ENCODE measurements at regions not wholly inside any gene's neighbourhood (a gene's known extent, or its start where the extent isn't known, plus 50 kb on each side); places are given as distances from the start of the nearest gene placed in this dataset.
"Not testable (repeated sequence)": the region's sequence is repeated elsewhere in the genome, so short reads cannot be mapped to it uniquely, and the experiment has no call there.

GRCh38 chr5:115453391-115454095 lies 91.0 kb downstream of the FEM1C start:
- Mint-ChIP-seq H3K27ac (no peak overlapping the region), H3K27me3 (ENCODE audit: low read depth) (peaks cover 6% of the 10 kb centered on the region), H3K4me1 (ENCODE audit: low read depth) (no peaks in the 10 kb centered on the region)

DNA sequence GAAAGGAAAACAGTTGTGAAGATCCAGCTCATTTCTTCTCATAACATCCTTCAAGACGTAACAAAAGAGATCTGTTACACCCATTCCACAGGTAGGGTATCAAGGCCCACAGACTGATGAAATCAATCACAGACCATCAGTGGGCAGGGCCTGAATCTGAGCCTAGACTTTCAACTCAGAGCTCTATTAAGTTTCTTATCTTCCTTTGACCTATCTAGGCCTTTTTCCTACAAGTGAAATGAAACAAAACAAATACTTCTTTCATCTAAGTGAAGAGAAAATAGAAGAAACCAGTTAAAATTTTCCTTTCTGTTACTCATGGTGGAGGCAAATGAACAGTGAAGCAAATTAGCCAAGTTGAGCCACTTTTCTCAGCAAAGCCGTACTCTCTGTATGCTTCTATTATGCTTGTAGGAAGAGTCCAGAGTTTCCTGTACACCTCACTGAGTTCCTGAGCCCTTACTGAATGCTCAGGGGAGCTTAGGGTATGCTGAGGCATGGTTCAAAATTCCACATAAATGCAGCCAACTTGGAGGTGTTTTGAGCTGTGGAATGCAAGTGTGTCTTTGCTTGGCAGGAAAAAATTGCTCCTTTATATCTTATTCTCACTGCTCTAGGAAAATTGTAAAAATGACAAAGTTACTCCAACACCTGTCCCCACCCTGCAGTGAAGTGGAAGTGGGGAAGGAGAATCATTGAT lies 91.9 kb downstream of the FEM1C start:
- DNase-seq (ENCODE audit: low spot score) = no peak
- H3K4me3 Mint-ChIP-seq = no peak overlapping the region

More at GRCh38 chr5:115453391-115454095, 91.0 kb downstream of the FEM1C start:
- no peaks in the 10 kb centered on the region for H3K36me3 Mint-ChIP-seq (ENCODE audit: low read depth)
- no peak for DNase-seq (ENCODE audit: low spot score)
- no peak overlapping the region for H3K4me3 Mint-ChIP-seq
- no peaks in the 10 kb centered on the region for H3K9me3 Mint-ChIP-seq

DNA sequence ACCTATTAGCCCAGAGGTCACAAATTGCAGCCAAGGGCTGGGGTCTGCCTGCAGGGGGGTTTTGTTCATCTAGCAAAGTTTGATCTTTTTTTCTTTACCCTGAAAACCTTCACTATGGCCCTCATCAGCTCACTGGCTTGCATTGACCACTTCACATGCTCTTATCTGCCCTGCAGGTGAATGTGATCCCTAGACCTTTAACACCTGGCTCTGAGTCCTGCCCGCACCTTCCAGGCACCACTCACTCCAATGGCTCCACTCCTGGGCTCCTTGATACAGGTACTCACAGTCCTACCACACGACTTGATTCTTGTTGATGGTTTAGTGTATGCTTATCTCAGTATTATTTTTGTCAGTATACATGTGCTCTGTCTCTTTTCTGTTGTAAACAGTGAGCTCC lies 92.5 kb downstream of the FEM1C start:
- H3K4me1 Mint-ChIP-seq (ENCODE audit: low read depth) = no peaks in the 10 kb centered on the region
- H3K27me3 Mint-ChIP-seq (ENCODE audit: low read depth) = peaks cover 6% of the 10 kb centered on the region
- H3K4me3 Mint-ChIP-seq = no peak overlapping the region
- H3K9me3 Mint-ChIP-seq = no peaks in the 10 kb centered on the region
- DNase-seq (ENCODE audit: low spot score) = no peak
- H3K27ac Mint-ChIP-seq = no peak overlapping the region
- H3K36me3 Mint-ChIP-seq (ENCODE audit: low read depth) = no peaks in the 10 kb centered on the region

More for the DNA sequence above, 91.9 kb downstream of the FEM1C start:
- Mint-ChIP-seq H3K27me3 (ENCODE audit: low read depth) (peaks cover 6% of the 10 kb centered on the region), H3K4me1 (ENCODE audit: low read depth) (no peaks in the 10 kb centered on the region), H3K27ac (no peak overlapping the region), H3K9me3 (no peaks in the 10 kb centered on the region), H3K36me3 (ENCODE audit: low read depth) (no peaks in the 10 kb centered on the region)

DNA sequence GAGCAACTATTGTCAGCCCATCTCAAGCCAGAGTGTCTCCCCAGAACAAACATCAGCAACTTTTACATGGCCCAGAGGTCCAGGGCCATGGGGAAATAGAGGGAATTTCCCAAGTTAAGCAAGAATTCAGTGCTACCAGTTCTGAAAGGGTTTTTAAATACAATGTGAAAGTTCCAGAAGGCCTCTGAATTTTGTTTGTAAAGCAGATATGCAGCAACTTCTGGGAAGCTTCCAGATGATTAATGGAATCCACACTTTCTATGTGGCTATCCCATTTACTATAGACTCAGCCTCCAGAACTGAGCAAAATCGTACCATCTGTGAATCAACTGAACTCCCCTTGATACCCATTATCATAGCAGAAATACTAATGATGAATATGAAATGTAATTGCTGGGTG lies 93.8 kb downstream of the FEM1C start:
- Mint-ChIP-seq H3K9me3 (no peaks in the 10 kb centered on the region), H3K27ac (no peak overlapping the region), H3K4me1 (ENCODE audit: low read depth) (no peaks in the 10 kb centered on the region), H3K4me3 (no peak overlapping the region), H3K36me3 (ENCODE audit: low read depth) (no peaks in the 10 kb centered on the region), H3K27me3 (ENCODE audit: low read depth) (no peaks in the 10 kb centered on the region)
- no peak for DNase-seq (ENCODE audit: low spot score)

GRCh38 chr5:115448630-115449029 lies 95.9 kb downstream of the FEM1C start:
- DNase-seq (ENCODE audit: low spot score); H3K9me3 Mint-ChIP-seq; H3K4me3 Mint-ChIP-seq; H3K27me3 Mint-ChIP-seq (ENCODE audit: low read depth); H3K36me3 Mint-ChIP-seq (ENCODE audit: low read depth); H3K4me1 Mint-ChIP-seq (ENCODE audit: low read depth); H3K27ac Mint-ChIP-seq: not testable (repeated sequence)

- Mint-ChIP-seq H3K9me3 (peaks cover 25% of the 10 kb centered on the region), H3K4me1 (ENCODE audit: low read depth) (no peaks in the 10 kb centered on the region), H3K27ac (no peak overlapping the region), H3K36me3 (ENCODE audit: low read depth) (no peaks in the 10 kb centered on the region), H3K27me3 (ENCODE audit: low read depth) (peaks cover 19% of the 10 kb centered on the region), H3K4me3 (no peak overlapping the region)
- no peak for DNase-seq (ENCODE audit: low spot score)
Observed at GRCh38 chr5:115440782-115441451, 103.7 kb downstream of the FEM1C start.

GRCh38 chr5:115439639-115440038 lies 104.9 kb downstream of the FEM1C start:
- Mint-ChIP-seq H3K4me1 (ENCODE audit: low read depth) (no peaks in the 10 kb centered on the region), H3K27ac (no peak overlapping the region), H3K4me3 (no peak overlapping the region)

DNA sequence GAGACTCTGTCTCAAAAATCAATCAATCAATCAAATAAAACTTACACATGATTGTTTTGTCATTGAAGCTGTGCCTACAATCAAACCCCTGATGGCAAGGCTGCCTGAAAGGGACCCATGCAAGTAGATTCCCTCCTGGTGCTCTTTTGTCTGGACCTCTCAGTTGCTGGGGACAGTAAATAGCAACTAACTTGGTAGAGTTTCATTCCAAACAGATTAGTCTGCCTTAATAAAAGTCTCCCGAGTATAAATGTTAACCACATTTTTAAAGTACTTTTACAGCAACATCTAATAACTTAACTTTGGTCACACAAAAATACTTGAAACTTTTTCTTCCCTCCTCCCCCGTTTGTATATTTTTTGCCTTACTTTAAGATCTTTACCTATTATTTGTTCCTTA lies 105.5 kb downstream of the FEM1C start:
- Mint-ChIP-seq H3K4me1 (ENCODE audit: low read depth) (no peaks in the 10 kb centered on the region), H3K36me3 (ENCODE audit: low read depth) (no peaks in the 10 kb centered on the region), H3K27me3 (ENCODE audit: low read depth) (peaks cover 14% of the 10 kb centered on the region), H3K9me3 (peaks cover 25% of the 10 kb centered on the region), H3K27ac (no peak overlapping the region), H3K4me3 (no peak overlapping the region)
- no peak for DNase-seq (ENCODE audit: low spot score)

More at GRCh38 chr5:115439639-115440038, 104.9 kb downstream of the FEM1C start:
- no peak for DNase-seq (ENCODE audit: low spot score)
- peaks cover 18% of the 10 kb centered on the region for H3K27me3 Mint-ChIP-seq (ENCODE audit: low read depth)
- no peaks in the 10 kb centered on the region for H3K36me3 Mint-ChIP-seq (ENCODE audit: low read depth)
- H3K9me3 Mint-ChIP-seq = peaks cover 25% of the 10 kb centered on the region

GRCh38 chr5:115435778-115436712 lies 108.5 kb downstream of the FEM1C start:
- H3K36me3 Mint-ChIP-seq (ENCODE audit: low read depth) = no peaks in the 10 kb centered on the region
- no peak overlapping the region for H3K27ac Mint-ChIP-seq
- no peaks in the 10 kb centered on the region for H3K4me1 Mint-ChIP-seq (ENCODE audit: low read depth)
- peaks cover 19% of the 10 kb centered on the region for H3K9me3 Mint-ChIP-seq
- DNase-seq (ENCODE audit: low spot score) = no peak
- H3K4me3 Mint-ChIP-seq = no peak overlapping the region
- H3K27me3 Mint-ChIP-seq (ENCODE audit: low read depth) = peaks cover 11% of the 10 kb centered on the region

DNA sequence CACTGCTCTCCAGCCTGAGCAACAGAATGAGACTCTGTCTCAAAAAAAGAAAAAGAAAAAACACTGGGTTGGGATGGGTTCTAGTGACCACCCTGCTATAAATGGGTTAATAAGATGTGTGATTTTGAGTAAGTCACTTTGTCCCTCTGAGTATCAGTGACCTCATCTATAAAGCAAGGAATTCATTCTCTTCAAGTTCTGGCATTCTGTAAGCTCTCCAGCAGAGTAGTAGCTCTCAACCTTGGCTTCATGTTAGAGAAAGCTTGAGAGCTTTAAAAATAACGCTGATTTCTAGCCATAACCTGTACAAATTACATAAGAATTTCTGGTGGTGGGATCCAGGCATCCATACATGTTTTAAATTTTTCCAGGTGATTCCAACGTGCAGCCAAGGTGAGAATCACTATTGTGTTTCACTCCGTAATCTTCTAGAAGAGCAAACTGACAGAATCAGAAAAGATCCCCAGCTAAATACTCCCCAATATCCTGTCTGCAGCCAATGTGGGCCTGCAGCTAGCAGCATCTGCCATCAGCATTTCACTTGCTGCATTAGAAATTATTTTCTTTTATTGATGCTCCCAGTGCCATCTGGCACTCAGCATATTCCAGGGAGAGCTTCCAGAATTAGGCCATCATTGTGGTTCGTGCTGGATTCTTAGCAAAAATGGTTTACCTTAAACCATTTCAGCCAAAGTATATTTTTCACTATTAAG lies 109.4 kb downstream of the FEM1C start:
- H3K27me3 Mint-ChIP-seq (ENCODE audit: low read depth) = peaks cover 10% of the 10 kb centered on the region

GRCh38 chr5:115433918-115434317 lies 110.7 kb downstream of the FEM1C start:
- Mint-ChIP-seq H3K27me3 (ENCODE audit: low read depth) (peaks cover 5% of the 10 kb centered on the region), H3K4me3 (no peak overlapping the region), H3K27ac (no peak overlapping the region), H3K4me1 (ENCODE audit: low read depth) (no peaks in the 10 kb centered on the region), H3K9me3 (peaks cover 7% of the 10 kb centered on the region), H3K36me3 (ENCODE audit: low read depth) (no peaks in the 10 kb centered on the region)
- DNase-seq (ENCODE audit: low spot score) = no peak

More for the DNA sequence above, 109.4 kb downstream of the FEM1C start:
- DNase-seq (ENCODE audit: low spot score) = no peak
- no peak overlapping the region for H3K27ac Mint-ChIP-seq
- H3K4me1 Mint-ChIP-seq (ENCODE audit: low read depth) = no peaks in the 10 kb centered on the region
- H3K4me3 Mint-ChIP-seq = no peak overlapping the region
- no peaks in the 10 kb centered on the region for H3K36me3 Mint-ChIP-seq (ENCODE audit: low read depth)
- peaks cover 15% of the 10 kb centered on the region for H3K9me3 Mint-ChIP-seq

DNA sequence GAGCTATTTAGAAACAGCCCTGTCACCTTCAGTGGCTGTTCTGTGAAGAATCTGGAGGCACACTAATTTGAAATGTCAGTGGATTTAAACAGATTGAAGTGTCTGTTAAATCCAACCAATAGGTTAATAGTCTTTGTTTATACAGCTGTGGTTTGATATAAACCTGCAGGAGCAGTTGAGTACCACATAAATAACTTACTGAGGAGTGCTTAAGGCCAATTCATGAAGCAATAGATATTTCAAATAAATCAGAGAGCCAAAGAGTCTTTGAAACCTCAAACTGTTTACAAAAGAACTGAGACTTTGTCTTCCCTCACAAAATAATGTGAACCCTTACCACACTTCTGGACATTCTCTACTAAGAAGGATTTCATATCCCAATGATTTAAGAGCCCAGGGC lies 111.9 kb downstream of the FEM1C start:
- peaks cover 4% of the 10 kb centered on the region for H3K9me3 Mint-ChIP-seq

GRCh38 chr5:115431116-115431515 lies 113.5 kb downstream of the FEM1C start:
- no peaks in the 10 kb centered on the region for H3K4me1 Mint-ChIP-seq (ENCODE audit: low read depth)
- H3K4me3 Mint-ChIP-seq = no peak overlapping the region

More for the DNA sequence above, 111.9 kb downstream of the FEM1C start:
- no peaks in the 10 kb centered on the region for H3K4me1 Mint-ChIP-seq (ENCODE audit: low read depth)
- H3K36me3 Mint-ChIP-seq (ENCODE audit: low read depth) = no peaks in the 10 kb centered on the region
- peaks cover 7% of the 10 kb centered on the region for H3K27me3 Mint-ChIP-seq (ENCODE audit: low read depth)
- no peak overlapping the region for H3K4me3 Mint-ChIP-seq
- H3K27ac Mint-ChIP-seq = no peak overlapping the region
- DNase-seq (ENCODE audit: low spot score) = no peak

More at GRCh38 chr5:115431116-115431515, 113.5 kb downstream of the FEM1C start:
- H3K27ac Mint-ChIP-seq = no peak overlapping the region
- H3K27me3 Mint-ChIP-seq (ENCODE audit: low read depth) = peaks cover 9% of the 10 kb centered on the region
- H3K9me3 Mint-ChIP-seq = no peaks in the 10 kb centered on the region
- DNase-seq (ENCODE audit: low spot score) = no peak
- H3K36me3 Mint-ChIP-seq (ENCODE audit: low read depth) = no peaks in the 10 kb centered on the region
